Middle frontal gyrus (tissue), 1 donor: ENCODE measurements at regions not wholly inside any gene's neighbourhood (a gene's known extent, or its start where the extent isn't known, plus 50 kb on each side); places are given as distances from the start of the nearest gene placed in this dataset.
"Not testable (repeated sequence)": the region's sequence is repeated elsewhere in the genome, so short reads cannot be mapped to it uniquely, and the experiment has no call there.

Source experiments
- DNase-seq: peaks from one replicate; pipeline ENCODE4 v3.0.0-alpha.2; 2015; ENCODE audit warnings: low spot score; ENCODE audit errors: extremely low spot score

- no peak for DNase-seq
These were observed 1309.4 kb downstream of the TBC1D22A start for GRCh38 chr22:48071828-48072227.

- DNase-seq = no peak
These were observed 1308.9 kb downstream of the TBC1D22A start for GRCh38 chr22:48071305-48071704.

DNA sequence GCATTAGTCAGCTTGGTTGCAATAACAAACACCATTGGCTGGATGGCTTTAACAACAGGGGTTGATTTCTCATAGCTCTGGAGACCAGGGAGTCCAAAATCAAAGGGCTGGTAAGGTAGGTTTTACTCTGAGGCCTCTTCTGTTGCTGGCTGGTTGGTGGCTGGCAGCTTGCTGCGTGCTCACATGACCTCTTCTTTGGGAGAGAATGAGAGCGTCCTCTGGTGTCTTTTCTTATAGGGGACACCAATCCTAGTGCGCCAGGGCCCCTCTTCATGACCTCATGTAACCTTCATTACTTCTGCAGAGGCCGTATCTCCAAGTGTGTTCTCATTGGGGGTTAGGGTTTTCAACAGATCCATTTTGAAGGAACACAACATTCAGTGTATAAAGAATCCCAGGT, 1308.3 kb downstream of the TBC1D22A start:
- no peak for DNase-seq

- no peak for DNase-seq
These were observed 1307.6 kb downstream of the TBC1D22A start for GRCh38 chr22:48070083-48070482.

GRCh38 chr22:48069256-48069655, 1306.8 kb downstream of the TBC1D22A start:
- no peak for DNase-seq

- DNase-seq = no peak
These were observed 1306.0 kb downstream of the TBC1D22A start for GRCh38 chr22:48068323-48068885.

DNA sequence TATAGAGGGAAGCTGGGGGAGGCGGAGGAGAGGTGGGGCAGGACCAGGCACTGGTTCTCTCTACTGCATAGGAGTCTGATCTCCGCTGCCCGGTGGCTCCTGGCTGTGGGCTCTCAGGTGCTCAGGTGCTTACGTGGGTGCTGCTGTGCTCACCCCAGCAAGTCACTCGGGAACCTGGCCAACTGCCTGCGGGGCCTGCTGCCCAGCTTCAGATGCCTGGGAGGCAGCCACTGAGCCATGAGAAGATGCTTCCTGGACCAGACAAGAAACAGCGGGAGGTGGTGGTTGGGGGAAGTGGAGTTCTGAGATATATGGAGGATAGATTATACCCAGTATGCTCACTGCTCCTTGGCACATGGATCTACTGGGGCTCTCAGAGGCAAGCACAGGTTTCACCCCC, 1303.4 kb downstream of the TBC1D22A start:
- no peak for DNase-seq

- no peak for DNase-seq
These were observed 1299.3 kb downstream of the TBC1D22A start for GRCh38 chr22:48061726-48062125.

DNA sequence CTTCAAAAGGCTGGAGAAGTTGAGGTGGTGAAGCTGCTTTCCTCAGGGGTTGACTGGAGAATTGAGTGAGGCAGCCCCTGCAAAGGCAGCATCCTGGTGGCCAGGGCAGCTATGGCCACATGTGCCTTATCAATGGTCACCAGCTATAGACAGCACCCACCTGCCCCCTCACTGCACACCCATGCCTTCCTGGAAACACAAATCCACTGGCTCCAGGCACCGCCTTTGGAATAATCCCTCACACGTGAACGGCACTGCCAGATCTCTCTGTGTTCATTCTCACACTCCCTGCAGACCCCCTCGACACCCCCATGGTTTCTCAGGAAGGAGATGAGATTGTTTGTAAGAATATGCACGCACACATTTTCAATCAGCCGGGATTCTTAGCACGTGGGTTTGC, 1297.8 kb downstream of the TBC1D22A start:
- no peak for DNase-seq

- DNase-seq = not testable (repeated sequence)
These were observed 1297.1 kb downstream of the TBC1D22A start for GRCh38 chr22:48059521-48059920.

DNA sequence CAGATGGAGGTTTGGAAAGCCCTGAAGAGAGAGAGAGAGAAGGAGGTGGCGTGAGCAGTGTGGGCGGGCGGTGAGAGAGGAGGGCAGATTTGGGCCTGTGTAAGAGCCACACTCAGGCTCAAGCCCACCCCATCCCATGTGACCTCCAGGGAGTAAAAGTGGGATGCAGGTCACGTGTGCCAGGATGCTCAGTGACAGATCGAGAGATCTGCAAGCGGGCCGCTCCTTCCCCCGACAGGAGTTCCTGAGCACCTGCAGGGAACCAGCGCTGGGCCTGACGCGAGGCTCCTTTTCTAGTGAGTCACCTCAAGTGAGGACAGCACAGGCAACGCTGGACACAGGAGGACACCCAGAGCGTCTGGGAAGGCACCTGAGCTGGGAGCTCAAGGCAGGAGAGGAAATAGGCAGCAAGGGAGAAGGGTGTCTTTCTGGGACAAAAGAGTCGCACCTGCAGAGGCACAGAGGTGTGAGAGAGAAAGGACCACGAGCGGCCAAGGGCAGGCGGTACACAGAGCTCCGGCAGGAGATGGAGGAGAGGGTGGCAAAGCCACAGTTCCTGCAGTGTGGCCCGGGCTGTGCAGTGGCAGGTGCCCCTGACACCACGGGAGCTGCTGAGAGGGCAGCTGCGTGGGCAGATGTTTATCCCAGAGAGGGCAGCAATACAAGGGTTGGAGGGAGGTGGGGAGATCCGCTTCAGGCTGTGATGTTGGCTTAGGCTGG, 1294.8 kb downstream of the TBC1D22A start:
- DNase-seq = no peak

DNA sequence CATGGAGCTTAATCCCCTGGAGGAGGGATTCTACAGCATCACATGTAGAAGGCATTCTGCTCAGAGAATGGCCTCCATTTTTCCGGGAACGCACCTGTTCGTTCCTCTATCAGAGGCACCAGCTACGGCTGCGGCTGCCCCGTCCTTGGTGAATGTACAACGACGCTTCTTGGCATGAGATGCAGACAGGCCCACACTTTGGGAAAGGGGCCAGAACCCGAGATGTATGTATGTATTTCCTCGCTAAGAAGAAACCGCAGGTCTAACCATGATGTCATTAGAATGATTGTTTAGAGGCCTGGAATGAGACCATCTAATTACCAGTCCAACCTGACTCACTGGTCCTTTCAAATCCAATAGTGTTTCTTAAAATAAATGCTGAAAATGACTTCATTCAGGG, 1293.4 kb downstream of the TBC1D22A start:
- no peak for DNase-seq

GRCh38 chr22:48055185-48055584, 1292.7 kb downstream of the TBC1D22A start:
- DNase-seq = no peak

- no peak for DNase-seq
These were observed 1292.1 kb downstream of the TBC1D22A start for GRCh38 chr22:48054596-48054995.

DNA sequence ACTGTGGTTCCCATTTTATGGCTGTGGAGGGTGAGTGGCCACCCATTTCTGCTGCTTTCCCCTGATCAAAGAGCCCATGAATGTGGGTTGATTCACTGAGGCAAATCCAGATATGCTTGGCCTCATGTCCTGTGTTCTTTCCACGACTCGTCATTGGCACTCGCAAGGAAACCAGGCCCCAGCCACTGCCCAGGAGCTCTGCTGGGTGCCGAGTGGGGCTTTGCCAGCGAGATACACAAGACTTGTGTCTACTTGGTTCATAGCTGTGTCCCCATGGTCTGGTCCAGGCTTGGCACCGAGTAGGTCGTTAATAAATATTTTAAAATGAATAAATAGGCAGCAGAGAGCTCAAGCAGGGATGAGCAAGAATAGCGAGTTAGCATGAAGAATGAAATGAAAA, 1291.5 kb downstream of the TBC1D22A start:
- no peak for DNase-seq

DNA sequence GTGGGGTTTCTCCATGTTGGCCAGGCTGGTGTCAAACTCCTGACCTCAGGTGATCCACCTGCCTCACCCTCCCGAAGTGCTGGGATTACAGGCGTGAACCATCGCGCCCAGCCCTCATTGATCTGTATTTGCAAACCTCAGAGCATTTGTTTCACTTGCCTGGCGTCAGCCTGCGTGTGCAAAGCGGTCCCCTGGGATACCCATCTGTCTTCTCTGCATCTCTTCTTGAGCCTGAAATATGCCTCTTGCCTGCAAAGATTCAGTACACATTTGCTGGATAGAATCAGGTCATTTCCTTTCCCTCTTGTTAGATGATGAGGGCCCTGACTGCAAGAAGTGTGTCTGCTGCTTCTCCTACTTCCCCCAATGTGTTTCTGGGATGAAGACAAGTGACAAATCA, 1291.0 kb downstream of the TBC1D22A start:
- DNase-seq = no peak

DNA sequence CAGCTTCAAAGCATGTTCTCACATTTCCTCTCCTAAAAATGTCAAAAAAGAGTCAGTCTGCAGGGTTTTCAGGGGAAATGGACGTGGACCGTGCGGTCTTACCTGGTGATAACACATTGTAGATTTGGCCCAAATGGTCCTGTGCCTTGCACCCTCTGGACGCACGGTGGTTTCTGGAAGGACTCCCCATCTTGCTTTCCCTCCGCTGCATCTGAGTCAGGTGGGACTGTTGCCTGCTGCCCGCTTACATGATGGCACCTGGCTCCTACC, 1290.1 kb downstream of the TBC1D22A start:
- DNase-seq = no peak

DNA sequence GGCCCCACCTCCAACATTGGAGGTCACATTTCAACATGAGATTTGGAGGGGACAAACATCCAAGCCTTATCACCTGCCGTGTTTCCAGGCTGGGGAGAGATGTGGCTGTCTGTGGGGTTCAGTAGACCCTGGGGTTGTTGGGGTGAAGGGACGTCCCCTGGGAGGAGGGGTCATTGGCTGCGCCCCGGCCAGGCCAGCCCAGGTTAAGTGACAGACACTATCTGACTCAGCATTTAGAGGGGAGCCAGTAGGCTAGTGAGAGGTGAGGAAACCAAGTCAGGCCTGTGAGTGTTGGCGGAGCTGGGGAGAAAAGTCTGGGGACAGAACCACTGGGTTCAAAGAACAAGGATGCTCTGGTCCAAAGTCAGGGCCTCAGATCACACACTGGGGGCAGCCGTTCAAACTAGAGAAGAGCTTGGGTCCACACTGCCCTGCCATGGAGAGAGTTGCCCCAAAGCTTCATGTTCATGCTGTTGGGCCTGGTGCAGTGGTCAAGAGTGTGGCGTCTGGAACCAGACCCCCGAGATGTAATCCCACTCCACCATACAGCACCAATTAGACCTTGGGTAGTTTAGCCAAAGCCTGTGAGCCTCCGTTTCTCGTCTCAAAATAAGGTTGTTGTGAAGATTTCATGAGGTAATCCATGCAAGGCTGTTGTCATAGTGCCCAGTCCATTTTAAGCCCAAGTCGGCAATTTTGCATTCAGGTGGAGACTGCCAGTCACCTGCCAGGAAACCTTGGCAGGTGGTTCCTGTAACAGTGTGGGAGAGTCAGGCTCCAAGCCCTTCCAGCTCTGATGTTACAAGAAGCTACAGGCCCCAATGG, 1289.6 kb downstream of the TBC1D22A start:
- DNase-seq = no peak

- no peak for DNase-seq
These were observed 1288.4 kb downstream of the TBC1D22A start for GRCh38 chr22:48050836-48051235.

DNA sequence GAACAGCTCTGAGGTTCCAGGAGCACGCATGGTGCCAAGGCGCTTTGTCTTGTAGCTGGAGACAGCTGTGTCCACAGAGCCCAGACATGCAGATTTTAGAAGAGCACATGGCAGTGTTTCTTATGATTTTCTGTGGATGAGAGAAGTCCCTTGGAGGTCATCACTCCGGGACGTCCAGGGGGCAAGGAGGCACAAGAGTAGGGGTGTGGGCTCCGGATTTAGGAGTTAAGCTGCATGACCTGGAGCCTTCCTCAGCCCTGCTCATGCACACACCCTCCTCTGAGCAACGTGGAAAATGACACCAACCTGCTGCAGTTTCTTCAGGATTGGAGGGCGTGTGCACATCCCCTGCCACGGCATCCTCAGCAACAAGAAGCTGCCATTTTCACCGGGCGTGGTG, 1286.7 kb downstream of the TBC1D22A start:
- DNase-seq = no peak

DNA sequence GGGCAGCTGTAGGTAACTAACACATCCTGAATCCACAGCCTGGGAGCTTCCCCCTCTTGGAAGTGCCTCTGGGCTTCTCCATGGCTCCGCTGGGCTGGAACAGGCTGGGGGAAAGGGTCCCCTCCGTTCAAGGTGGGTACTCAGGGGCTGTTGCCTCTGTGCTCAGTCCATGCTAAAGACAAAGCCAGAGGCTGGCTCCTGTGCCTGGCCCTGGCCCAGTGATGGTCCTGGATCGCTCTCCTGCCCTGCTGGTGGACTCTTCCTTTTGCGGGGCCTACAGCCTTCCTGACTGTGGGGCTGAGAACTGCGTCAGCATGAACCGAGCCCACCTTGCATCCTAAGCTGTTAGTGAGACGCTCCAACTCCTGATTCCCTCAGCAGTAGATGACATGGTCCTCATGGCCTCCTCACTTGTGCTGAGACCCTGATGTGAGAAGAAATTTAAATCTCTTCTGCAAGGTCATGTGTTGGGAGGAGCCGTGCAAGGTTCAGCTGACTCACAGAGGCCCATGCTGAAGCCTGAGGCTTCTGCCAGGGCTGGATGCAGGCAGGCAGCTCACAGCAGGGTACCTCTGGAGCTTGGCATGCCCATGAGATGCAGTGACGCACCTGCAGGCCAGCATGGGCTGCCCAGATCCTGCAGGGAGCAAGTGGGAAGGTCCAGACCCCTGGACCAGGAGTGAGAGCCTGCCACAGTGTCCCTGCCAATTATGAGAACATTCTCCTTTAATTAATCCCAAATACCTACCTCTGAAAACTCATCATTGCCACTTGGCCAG, 1285.5 kb downstream of the TBC1D22A start:
- DNase-seq = no peak

GRCh38 chr22:48045369-48045768, 1282.9 kb downstream of the TBC1D22A start:
- no peak for DNase-seq
